ENCODE measurements at regions not wholly inside any gene's neighbourhood (a gene's known extent, or its start where the extent isn't known, plus 50 kb on each side); places are given as distances from the start of the nearest gene placed in this dataset.
A peak's percentile ranks its signal among the peaks of the same experiment; 100 is the strongest.

DNA sequence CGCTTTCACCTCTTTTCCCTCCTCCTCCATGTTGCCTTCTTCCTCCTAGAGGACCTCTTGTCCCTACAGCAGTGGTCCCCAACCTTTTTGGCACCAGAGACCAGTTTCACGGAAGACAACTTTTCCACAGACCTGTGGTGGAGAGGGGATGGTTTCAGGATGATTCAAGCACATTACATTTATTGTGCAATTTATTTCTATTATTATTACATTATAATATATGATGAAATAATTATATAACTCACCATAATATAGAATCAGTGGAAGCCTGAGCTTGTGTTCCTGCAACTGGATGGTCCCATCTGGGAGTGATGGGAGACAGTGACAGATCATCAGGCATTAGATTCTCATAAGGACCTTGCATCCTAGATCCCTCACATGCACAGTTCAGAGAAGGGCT lies 152.2 kb upstream of the NCKAP5 start:
- peak overlapping the region; percentile 67; the same call in 1 of the 2 replicates for H3K27ac ChIP-seq (ENCODE audit: insufficient read depth, low read length)
- no TSS peak for BruUV-seq (replicated peaks)
- no peak overlapping the region for H2AFZ ChIP-seq (replicated peaks; ENCODE audit: low read length, poor library complexity)
- H3K4me3 ChIP-seq (ENCODE audit: insufficient read depth, low read depth, low read length) = no peak overlapping the region
- no peak for TF ChIP-seq MAZ (IDR thresholded peaks at IDR 0.05; ENCODE audit: borderline replicate concordance, low read depth, low read length)
- no peak for TF ChIP-seq RCOR1 (IDR thresholded peaks at IDR 0.05; ENCODE audit: insufficient replicate concordance, low read length)
- no peak for TF ChIP-seq FOS (IDR thresholded peaks at IDR 0.05; ENCODE audit: low read depth, low read length)
- TF ChIP-seq, protein P1, sequence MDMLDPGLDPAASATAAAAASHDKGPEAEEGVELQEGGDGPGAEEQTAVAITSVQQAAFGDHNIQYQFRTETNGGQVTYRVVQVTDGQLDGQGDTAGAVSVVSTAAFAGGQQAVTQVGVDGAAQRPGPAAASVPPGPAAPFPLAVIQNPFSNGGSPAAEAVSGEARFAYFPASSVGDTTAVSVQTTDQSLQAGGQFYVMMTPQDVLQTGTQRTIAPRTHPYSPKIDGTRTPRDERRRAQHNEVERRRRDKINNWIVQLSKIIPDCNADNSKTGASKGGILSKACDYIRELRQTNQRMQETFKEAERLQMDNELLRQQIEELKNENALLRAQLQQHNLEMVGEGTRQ (IDR thresholded peaks at IDR 0.05; ENCODE audit: low read depth, low read length) = no peak
- TF ChIP-seq NFE2L2 (IDR thresholded peaks at IDR 0.05; ENCODE audit: low read depth, low read length) = no peak
- TF ChIP-seq, protein P2, sequence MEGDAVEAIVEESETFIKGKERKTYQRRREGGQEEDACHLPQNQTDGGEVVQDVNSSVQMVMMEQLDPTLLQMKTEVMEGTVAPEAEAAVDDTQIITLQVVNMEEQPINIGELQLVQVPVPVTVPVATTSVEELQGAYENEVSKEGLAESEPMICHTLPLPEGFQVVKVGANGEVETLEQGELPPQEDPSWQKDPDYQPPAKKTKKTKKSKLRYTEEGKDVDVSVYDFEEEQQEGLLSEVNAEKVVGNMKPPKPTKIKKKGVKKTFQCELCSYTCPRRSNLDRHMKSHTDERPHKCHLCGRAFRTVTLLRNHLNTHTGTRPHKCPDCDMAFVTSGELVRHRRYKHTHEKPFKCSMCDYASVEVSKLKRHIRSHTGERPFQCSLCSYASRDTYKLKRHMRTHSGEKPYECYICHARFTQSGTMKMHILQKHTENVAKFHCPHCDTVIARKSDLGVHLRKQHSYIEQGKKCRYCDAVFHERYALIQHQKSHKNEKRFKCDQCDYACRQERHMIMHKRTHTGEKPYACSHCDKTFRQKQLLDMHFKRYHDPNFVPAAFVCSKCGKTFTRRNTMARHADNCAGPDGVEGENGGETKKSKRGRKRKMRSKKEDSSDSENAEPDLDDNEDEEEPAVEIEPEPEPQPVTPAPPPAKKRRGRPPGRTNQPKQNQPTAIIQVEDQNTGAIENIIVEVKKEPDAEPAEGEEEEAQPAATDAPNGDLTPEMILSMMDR (conservative IDR thresholded peaks at IDR 0.05; ENCODE audit: low read depth, low read length) = no peak
- no peak for TF ChIP-seq RFX5 (IDR thresholded peaks at IDR 0.05; ENCODE audit: low read depth, low read length)
- no peak for TF ChIP-seq CEBPB (IDR thresholded peaks at IDR 0.05; ENCODE audit: low read depth, low read length)
- no peak for TF ChIP-seq CHD1 (IDR thresholded peaks at IDR 0.05; ENCODE audit: low read depth, low read length)
- no peak for TF ChIP-seq MAFK (IDR thresholded peaks at IDR 0.05; ENCODE audit: low read depth, low read length)
- TF ChIP-seq MXI1 (IDR thresholded peaks at IDR 0.05; ENCODE audit: borderline replicate concordance, low read depth, low read length) = no peak
- no peak for TF ChIP-seq BHLHE40 (IDR thresholded peaks at IDR 0.05; ENCODE audit: low read depth, low read length)
- no peak for TF ChIP-seq RAD21 (IDR thresholded peaks at IDR 0.05; ENCODE audit: low read length)
- TF ChIP-seq POLR2A (IDR thresholded peaks at IDR 0.05; ENCODE audit: low read depth, low read length) = no peak
- TF ChIP-seq SMC3 (IDR thresholded peaks at IDR 0.05; ENCODE audit: low read depth, low read length) = no peak
- TF ChIP-seq, protein P3, sequence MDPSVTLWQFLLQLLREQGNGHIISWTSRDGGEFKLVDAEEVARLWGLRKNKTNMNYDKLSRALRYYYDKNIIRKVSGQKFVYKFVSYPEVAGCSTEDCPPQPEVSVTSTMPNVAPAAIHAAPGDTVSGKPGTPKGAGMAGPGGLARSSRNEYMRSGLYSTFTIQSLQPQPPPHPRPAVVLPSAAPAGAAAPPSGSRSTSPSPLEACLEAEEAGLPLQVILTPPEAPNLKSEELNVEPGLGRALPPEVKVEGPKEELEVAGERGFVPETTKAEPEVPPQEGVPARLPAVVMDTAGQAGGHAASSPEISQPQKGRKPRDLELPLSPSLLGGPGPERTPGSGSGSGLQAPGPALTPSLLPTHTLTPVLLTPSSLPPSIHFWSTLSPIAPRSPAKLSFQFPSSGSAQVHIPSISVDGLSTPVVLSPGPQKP (IDR thresholded peaks at IDR 0.05; ENCODE audit: borderline replicate concordance, low read depth, low read length) = no peak
- H3K79me1 ChIP-seq (ENCODE audit: low read depth in 1 of 2, low read length in 2 of 2) = no peaks in the 10 kb centered on the region
- H4K8ac ChIP-seq (ENCODE audit: low read depth in 2 of 2, low read length in 2 of 2) = peak overlapping the region in 1 of 2 experiments; percentile 80; a peak in 2 of 4 replicates
- no CpG with 5 or more reads among the region's 2 CpGs for WGBS, 2 experiments (ENCODE audit: extremely low coverage in 2 of 2, insufficient read length in 1 of 2)
- no peaks in the 10 kb centered on the region for H3K36me3 ChIP-seq (ENCODE audit: control insufficient read depth, insufficient read depth, low read length)
- peaks cover 3% of the 10 kb centered on the region; the same call in 1 of the 2 replicates for H3K9me1 ChIP-seq (ENCODE audit: insufficient read depth, low read length)
- H3K4ac ChIP-seq (ENCODE audit: low read depth, low read length) = peak overlapping the region; percentile 66
- H3K18ac ChIP-seq (ENCODE audit: low read depth, low read length) = peak overlapping the region; percentile 33
- no peak overlapping the region; the same call in 1 of the 2 replicates for H4K5ac ChIP-seq (ENCODE audit: low read depth, low read length)
- H2BK120ac ChIP-seq (ENCODE audit: low read depth, low read length) = peak overlapping the region; percentile 78
- H4K91ac ChIP-seq (ENCODE audit: insufficient read depth, low read depth, low read length) = peak overlapping the region; percentile 64; the same call in 1 of the 2 replicates
- peaks cover 12% of the 10 kb centered on the region for H3K4me1 ChIP-seq (ENCODE audit: control insufficient read depth, insufficient read depth, low read length)
- peak overlapping the region; percentile 23 for H2AK9ac ChIP-seq (replicated peaks; ENCODE audit: low read depth, low read length, poor library complexity)
- no peak overlapping the region for H3K23ac ChIP-seq (ENCODE audit: low read depth, low read length)
- peak overlapping the region; percentile 58; the same call in 2 of the 3 replicates for H2BK15ac ChIP-seq (ENCODE audit: low read depth, low read length)
- no peak overlapping the region for H3K4me2 ChIP-seq (ENCODE audit: low read depth, low read length)
- H3K9me3 ChIP-seq (ENCODE audit: control insufficient read depth, insufficient read depth, low read length) = no peaks in the 10 kb centered on the region
- peak overlapping the region; percentile 47 for H2BK5ac ChIP-seq (ENCODE audit: low read depth, low read length, poor library complexity, severe bottlenecking)
- in situ Hi-C loops (cut with MboI; ENCODE audit: low sequenced_read_pairs) (no loop called here), dilution Hi-C loops (cut with HindIII; ENCODE audit: low sequenced_read_pairs, unreplicated experiment) (no loop called here), intact Hi-C loops (cut with micrococcal nuclease) (no loop called here)
- no peak overlapping the region for H3K9ac ChIP-seq (ENCODE audit: low read depth, low read length)
- ChIA-PET POLR2A (ENCODE audit: unreplicated experiment) (no interaction called here), CTCF (no interaction called here)
- peak overlapping the region; percentile 86; the same call in 1 of the 2 replicates for H2BK20ac ChIP-seq (ENCODE audit: low read depth, low read length)
- H3K56ac ChIP-seq (ENCODE audit: extremely low read depth, insufficient read depth, low read length) = no peak overlapping the region
- H3K14ac ChIP-seq (replicated peaks; ENCODE audit: low read depth, low read length) = peak overlapping the region; percentile 7; the same call in 1 of the 2 replicates
- H2AK5ac ChIP-seq (ENCODE audit: low read depth, low read length) = peak overlapping the region; percentile 87
- no peaks in the 10 kb centered on the region for H4K20me1 ChIP-seq (ENCODE audit: insufficient read depth, low read length)
- DNase-seq (no peak), ATAC-seq (ENCODE audit: low read depth) (no peak)
- H3K27me3 ChIP-seq (ENCODE audit: control insufficient read depth, insufficient read depth, low read length) = no peaks in the 10 kb centered on the region
